Activated naive CD4-positive, alpha-beta T cell treated with anti-CD3 and anti-CD28 coated beads, Interleukin-2, amount 10 ng/mL, durations not matched to agents 7 days and 5 days (primary cell): ENCODE measurements at regions not wholly inside any gene's neighbourhood (a gene's known extent, or its start where the extent isn't known, plus 50 kb on each side); places are given as distances from the start of the nearest gene placed in this dataset.
"Not testable (repeated sequence)": the region's sequence is repeated elsewhere in the genome, so short reads cannot be mapped to it uniquely, and the experiment has no call there.

ENCODE experiments used
- CTCF ChIA-PET: fragments of 350-600 bp; sonication (Branson Sonifier 250); formaldehyde crosslinking; loops from one replicate; lab custom pipeline; 2021; ENCODE audit warnings: antibody characterized with exemption; lab: Charles Lee
- DNase-seq: peaks from one replicate; pipeline ENCODE4 v3.0.0-alpha.2; 2020
- H3K27ac Mint-ChIP-seq: one replicate; pipeline ENCODE4 v1.8.0; 2021; ENCODE audit warnings: mild to moderate bottlenecking, moderate library complexity, mixed read lengths
- H3K27me3 Mint-ChIP-seq: one replicate; pipeline ENCODE4 v1.8.0; 2021; ENCODE audit warnings: mild to moderate bottlenecking, mixed read lengths
- H3K36me3 Mint-ChIP-seq: one replicate; pipeline ENCODE4 v1.8.0; 2021; ENCODE audit warnings: mixed read lengths
- H3K4me1 Mint-ChIP-seq: one replicate; pipeline ENCODE4 v1.8.0; 2021; ENCODE audit warnings: mixed read lengths
- H3K4me3 Mint-ChIP-seq: one replicate; pipeline ENCODE4 v1.8.0; 2021; ENCODE audit warnings: mild to moderate bottlenecking, moderate library complexity, mixed read lengths
- H3K9me3 Mint-ChIP-seq: one replicate; pipeline ENCODE4 v1.8.0; 2021; ENCODE audit warnings: mixed read lengths

GRCh38 chr17:59485015-59485414 lies 80.4 kb upstream of the DHX40 start:
- no peak for DNase-seq
- H3K4me1 Mint-ChIP-seq = peaks cover 8% of the 10 kb centered on the region
- CTCF ChIA-PET = no interaction called here

DNA sequence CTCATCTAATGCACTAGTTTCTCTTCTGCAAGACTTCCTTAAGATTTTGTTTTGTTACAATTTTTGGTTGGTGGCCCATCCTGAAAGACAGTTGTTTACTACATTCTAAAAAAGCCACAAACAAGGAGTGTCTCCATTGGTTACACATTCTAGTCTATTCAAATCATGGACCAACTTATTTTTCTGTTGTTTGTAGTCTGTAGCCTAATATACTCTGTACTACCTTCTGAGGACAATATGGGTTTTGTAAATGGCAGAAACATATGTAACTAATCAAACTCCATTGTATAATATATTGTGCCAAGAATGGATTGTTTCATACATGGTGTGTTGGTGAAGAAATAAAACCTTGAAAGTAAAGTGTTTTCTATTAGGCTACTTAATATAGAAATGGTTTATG lies 79.5 kb upstream of the DHX40 start:
- no peak for DNase-seq
- Mint-ChIP-seq H3K36me3 (no peaks in the 10 kb centered on the region), H3K4me3 (no peak overlapping the region), H3K27me3 (peaks cover 32% of the 10 kb centered on the region), H3K9me3 (peaks cover 2% of the 10 kb centered on the region), H3K27ac (no peak overlapping the region), H3K4me1 (peaks cover 8% of the 10 kb centered on the region)
- CTCF ChIA-PET = interaction anchor here (0.9 kb wide), 1 partner anchor 151 kb away, joined by 3 read pairs; no protein-coding TSS in a partner anchor

More at GRCh38 chr17:59485015-59485414, 80.4 kb upstream of the DHX40 start:
- no peak overlapping the region for H3K4me3 Mint-ChIP-seq
- peaks cover 2% of the 10 kb centered on the region for H3K9me3 Mint-ChIP-seq
- H3K36me3 Mint-ChIP-seq = no peaks in the 10 kb centered on the region
- peaks cover 40% of the 10 kb centered on the region for H3K27me3 Mint-ChIP-seq
- H3K27ac Mint-ChIP-seq = no peak overlapping the region

DNA sequence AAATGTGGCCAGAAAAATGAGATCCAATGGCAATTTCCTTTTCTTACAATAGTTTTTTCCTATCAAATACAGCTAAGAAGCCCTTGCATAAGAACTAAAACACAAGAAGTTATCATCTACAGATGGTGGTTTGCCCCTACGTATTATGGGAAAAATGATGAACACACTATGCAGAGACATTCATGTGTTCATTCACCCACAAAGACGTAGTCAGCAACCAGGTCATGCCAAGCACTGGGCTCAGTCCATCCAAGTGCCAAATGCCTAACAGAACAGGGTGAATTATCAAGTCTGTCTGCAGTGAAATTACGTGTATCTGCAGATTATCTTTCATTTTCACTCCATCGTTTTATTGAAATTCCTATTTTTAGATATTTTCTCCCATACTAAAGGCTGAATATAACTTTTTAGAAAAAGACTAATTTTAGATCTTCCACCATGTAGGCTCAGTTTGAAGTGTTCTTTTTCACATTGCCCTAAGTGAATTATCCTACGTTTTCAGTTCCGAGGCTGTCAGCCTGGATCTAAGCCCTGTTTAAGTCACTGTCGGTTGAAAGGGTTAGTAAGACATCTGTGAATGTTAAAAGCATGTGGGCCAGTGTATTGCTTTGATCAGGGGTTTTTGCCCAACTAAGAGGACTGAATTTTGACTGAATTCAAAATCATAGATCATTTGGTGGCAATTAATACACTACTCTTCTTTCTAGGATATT lies 78.1 kb upstream of the DHX40 start:
- CTCF ChIA-PET = interaction anchor here (0.6 kb wide), 1 partner anchor 42 kb away, joined by 3 read pairs; no protein-coding TSS in a partner anchor
- Mint-ChIP-seq H3K4me3 (no peak overlapping the region), H3K36me3 (no peaks in the 10 kb centered on the region), H3K9me3 (peaks cover 2% of the 10 kb centered on the region), H3K27ac (no peak overlapping the region), H3K27me3 (peaks cover 32% of the 10 kb centered on the region), H3K4me1 (peaks cover 8% of the 10 kb centered on the region)
- DNase-seq = no peak

DNA sequence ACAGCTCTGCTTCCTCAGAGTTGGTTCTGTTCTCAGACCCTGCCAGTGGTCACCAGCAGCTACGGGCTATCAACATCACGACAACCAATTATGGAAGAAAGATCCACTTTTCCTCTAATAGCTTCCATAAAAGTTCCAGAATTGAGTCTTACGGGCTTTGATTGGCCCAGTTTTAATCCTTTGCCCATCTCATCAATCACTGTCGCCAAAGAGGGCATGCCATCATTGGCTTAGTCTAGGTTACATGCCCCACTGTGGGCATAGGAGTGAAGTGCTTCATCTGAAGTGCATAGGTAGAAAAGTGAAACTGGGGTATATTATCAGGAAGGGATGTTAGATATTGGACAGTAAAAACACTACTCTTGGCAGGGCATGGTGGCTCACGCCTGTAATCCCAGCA lies 76.6 kb upstream of the DHX40 start:
- Mint-ChIP-seq H3K27me3 (peaks cover 30% of the 10 kb centered on the region), H3K4me1 (peaks cover 3% of the 10 kb centered on the region), H3K27ac (no peak overlapping the region), H3K9me3 (peaks cover 2% of the 10 kb centered on the region), H3K36me3 (no peaks in the 10 kb centered on the region), H3K4me3 (no peak overlapping the region)
- DNase-seq = no peak
- CTCF ChIA-PET = no interaction called here

- Mint-ChIP-seq H3K27ac (no peak overlapping the region), H3K36me3 (no peaks in the 10 kb centered on the region), H3K4me1 (no peaks in the 10 kb centered on the region), H3K9me3 (no peaks in the 10 kb centered on the region), H3K27me3 (peaks cover 36% of the 10 kb centered on the region), H3K4me3 (no peak overlapping the region)
- DNase-seq = no peak
- CTCF ChIA-PET = interaction anchor here (0.6 kb wide), 1 partner anchor 61 kb away, joined by 3 read pairs; no protein-coding TSS in a partner anchor
Measured at GRCh38 chr17:59490216-59490615, 75.2 kb upstream of the DHX40 start.

GRCh38 chr17:59491353-59492090 lies 73.9 kb upstream of the DHX40 start:
- CTCF ChIA-PET = no interaction called here
- Mint-ChIP-seq H3K36me3 (no peaks in the 10 kb centered on the region), H3K27me3 (peaks cover 33% of the 10 kb centered on the region), H3K27ac (no peak overlapping the region), H3K4me1 (no peaks in the 10 kb centered on the region), H3K4me3 (no peak overlapping the region), H3K9me3 (no peaks in the 10 kb centered on the region)
- DNase-seq = no peak

GRCh38 chr17:59492091-59492451 lies 73.3 kb upstream of the DHX40 start:
- Mint-ChIP-seq H3K4me3 (no peak overlapping the region), H3K9me3 (no peaks in the 10 kb centered on the region), H3K27me3 (peaks cover 32% of the 10 kb centered on the region), H3K4me1 (no peaks in the 10 kb centered on the region), H3K27ac (no peak overlapping the region), H3K36me3 (no peaks in the 10 kb centered on the region)
- no peak for DNase-seq
- CTCF ChIA-PET = no interaction called here

- peaks cover 24% of the 10 kb centered on the region for H3K27me3 Mint-ChIP-seq
- H3K4me3 Mint-ChIP-seq = no peak overlapping the region
- no peak overlapping the region for H3K27ac Mint-ChIP-seq
- no peak for DNase-seq
- no peaks in the 10 kb centered on the region for H3K4me1 Mint-ChIP-seq
- H3K9me3 Mint-ChIP-seq = no peaks in the 10 kb centered on the region
- CTCF ChIA-PET = interaction anchor here (0.7 kb wide), 1 partner anchor 9 kb away, joined by 3 read pairs; no protein-coding TSS in a partner anchor
- H3K36me3 Mint-ChIP-seq = no peaks in the 10 kb centered on the region
Measured at GRCh38 chr17:59493867-59494266, 71.5 kb upstream of the DHX40 start.

DNA sequence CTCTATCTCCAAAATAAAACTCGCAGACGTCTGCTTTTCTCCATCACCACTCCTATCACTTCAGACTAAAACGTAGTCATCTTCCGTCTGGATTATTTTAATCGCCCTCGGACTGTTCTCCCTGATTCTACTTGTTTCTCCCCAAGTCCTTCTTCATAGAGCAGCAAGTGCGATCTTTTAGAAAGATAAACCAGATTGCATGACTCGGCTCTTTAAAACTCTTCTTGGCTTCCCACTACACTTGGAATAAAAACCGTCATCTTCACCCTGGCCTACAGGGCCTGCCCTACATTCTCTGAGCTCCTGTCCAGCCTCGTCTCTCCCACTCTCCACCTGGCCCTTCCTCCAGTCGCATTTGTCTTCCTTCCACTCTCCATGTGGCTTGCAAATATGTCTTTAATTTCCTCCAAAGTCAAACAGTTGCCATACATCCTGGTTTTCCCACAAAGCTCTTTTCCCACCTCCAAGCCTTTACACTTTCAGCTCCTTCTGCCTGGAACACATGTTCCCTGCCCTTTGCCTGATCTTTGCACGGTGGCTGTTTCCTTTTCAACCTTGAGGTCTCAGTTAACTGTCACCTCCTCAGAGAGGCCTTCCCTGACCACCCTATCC lies 70.5 kb upstream of the DHX40 start:
- no peak for DNase-seq
- Mint-ChIP-seq H3K36me3 (no peaks in the 10 kb centered on the region), H3K4me3 (no peak overlapping the region), H3K4me1 (no peaks in the 10 kb centered on the region), H3K27me3 (peaks cover 20% of the 10 kb centered on the region), H3K9me3 (no peaks in the 10 kb centered on the region), H3K27ac (no peak overlapping the region)
- CTCF ChIA-PET = no interaction called here

GRCh38 chr17:59496178-59496577 lies 69.2 kb upstream of the DHX40 start:
- no peaks in the 10 kb centered on the region for H3K36me3 Mint-ChIP-seq
- H3K9me3 Mint-ChIP-seq = no peaks in the 10 kb centered on the region
- H3K27me3 Mint-ChIP-seq = peaks cover 23% of the 10 kb centered on the region
- CTCF ChIA-PET = no interaction called here
- H3K27ac Mint-ChIP-seq = no peak overlapping the region
- H3K4me3 Mint-ChIP-seq = no peak overlapping the region
- no peak for DNase-seq
- no peaks in the 10 kb centered on the region for H3K4me1 Mint-ChIP-seq

DNA sequence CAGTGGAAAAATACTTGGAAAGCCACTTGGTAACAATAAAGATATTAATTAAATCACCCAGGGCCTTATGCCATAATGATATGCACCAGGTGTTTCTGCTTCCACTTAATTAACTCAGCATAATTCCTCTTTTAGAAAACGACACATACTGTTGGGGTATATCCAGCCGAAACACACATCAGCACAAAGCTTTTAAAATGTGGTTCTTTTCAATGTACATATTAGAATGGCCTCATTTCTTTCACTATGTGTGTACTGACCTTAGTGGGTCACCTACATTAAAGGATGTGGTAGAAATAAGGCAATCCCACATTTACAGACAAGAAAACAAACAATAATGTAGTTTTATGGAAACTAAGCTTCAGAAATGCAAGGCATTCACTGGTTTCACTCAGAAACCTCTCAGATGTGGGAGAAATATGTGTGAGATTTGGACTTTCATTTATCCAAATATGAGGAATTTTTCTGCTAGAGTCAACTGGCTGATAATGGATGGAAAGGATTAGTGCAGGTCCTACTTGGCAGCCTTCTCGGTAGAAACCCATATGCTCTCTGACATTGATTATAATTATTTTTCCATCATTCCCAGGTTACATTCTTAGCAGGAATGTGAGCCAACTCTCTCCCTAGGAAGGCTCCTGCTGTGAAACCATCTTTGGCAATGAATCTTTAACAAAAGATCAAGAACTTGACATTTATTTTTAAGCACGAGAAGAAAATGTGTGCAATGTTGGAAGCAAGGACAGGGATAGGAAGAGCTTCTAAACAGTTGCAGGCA lies 66.7 kb upstream of the DHX40 start:
- H3K9me3 Mint-ChIP-seq = no peaks in the 10 kb centered on the region
- H3K27me3 Mint-ChIP-seq = peaks cover 19% of the 10 kb centered on the region
- H3K4me3 Mint-ChIP-seq = no peak overlapping the region
- DNase-seq = no peak
- CTCF ChIA-PET = no interaction called here
- no peaks in the 10 kb centered on the region for H3K4me1 Mint-ChIP-seq
- H3K27ac Mint-ChIP-seq = no peak overlapping the region
- no peaks in the 10 kb centered on the region for H3K36me3 Mint-ChIP-seq

DNA sequence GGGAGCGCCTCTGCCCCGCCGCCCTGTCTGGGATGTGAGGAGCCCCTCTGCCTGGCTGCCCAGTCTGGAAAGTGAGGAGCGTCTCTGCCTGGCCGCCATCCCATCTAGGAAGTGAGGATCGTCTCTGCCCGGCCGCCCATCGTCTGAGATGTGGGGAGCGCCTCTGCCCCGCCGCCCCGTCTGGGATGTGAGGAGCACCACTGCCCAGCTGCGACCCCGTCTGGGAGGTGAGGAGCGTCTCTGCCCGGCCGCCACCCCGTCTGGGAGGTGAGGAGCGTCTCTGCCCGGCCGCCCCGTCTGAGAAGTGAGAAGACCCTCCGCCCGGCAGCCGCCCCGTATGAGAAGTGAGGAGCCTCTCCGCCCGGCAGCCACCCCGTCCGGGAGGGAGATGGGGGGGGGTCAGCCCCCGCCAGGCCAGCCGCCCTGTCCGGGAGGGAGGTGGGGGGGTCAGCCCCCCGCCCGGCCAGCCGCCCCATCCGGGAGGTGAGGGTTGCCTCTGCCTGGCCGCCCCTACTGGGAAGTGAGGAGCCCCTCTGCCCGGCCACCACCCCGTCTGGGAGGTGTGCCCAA lies 65.2 kb upstream of the DHX40 start:
- DNase-seq, H3K4me1 Mint-ChIP-seq, CTCF ChIA-PET, H3K36me3 Mint-ChIP-seq, H3K9me3 Mint-ChIP-seq, H3K27ac Mint-ChIP-seq, H3K4me3 Mint-ChIP-seq: not testable (repeated sequence)
- H3K27me3 Mint-ChIP-seq = peaks cover 12% of the 10 kb centered on the region

DNA sequence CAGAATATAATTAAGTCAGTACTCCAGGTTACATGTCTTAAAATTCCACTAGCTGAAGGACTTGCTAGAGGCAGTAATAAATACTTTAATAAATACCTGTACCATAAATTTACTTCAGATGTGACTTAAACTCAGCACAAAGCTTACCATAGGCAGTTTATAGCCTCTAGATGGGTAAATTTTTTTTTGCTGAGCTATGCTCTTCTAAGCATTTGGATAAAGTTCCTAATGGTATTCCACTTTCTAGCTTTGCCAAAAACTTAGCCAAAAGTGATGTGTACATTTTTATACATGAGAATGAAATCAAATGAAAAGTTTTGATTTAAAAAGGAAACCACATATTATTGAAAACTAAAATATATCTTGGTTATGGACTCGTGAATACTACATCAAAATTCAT lies 63.7 kb upstream of the DHX40 start:
- Mint-ChIP-seq H3K27ac (no peak overlapping the region), H3K4me3 (no peak overlapping the region), H3K36me3 (no peaks in the 10 kb centered on the region), H3K27me3 (peaks cover 8% of the 10 kb centered on the region), H3K4me1 (no peaks in the 10 kb centered on the region), H3K9me3 (no peaks in the 10 kb centered on the region)
- CTCF ChIA-PET = no interaction called here
- no peak for DNase-seq

DNA sequence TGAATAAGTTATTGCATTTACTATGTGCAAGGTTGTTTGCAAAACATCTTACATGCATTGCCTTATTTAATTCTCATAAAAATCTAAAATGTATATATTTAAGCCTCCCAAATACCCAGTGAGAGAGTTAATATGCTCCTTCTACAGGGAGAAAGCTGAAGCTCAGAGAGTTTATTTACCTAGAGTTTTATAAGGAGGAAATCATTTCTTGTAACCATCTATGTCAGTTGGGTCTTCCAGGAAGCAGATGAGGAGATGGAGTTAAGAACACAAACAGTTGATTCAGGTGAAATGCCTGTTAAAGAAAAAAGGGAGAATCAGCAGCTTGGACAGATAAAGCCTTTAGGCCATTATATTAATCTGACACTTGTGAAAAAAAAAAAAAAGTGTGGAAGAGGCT lies 62.6 kb upstream of the DHX40 start:
- DNase-seq = no peak
- Mint-ChIP-seq H3K9me3 (no peaks in the 10 kb centered on the region), H3K27me3 (peaks cover 8% of the 10 kb centered on the region), H3K4me1 (no peaks in the 10 kb centered on the region), H3K27ac (no peak overlapping the region), H3K36me3 (no peaks in the 10 kb centered on the region), H3K4me3 (no peak overlapping the region)
- CTCF ChIA-PET = interaction anchor here (0.8 to 0.9 kb wide), 2 partner anchors 9 to 21 kb away, joined by 3 read pairs; no protein-coding TSS in a partner anchor
